Gastroesophageal sphincter (tissue), 4 donors: ENCODE measurements at regions not wholly inside any gene's neighbourhood (a gene's known extent, or its start where the extent isn't known, plus 50 kb on each side); places are given as distances from the start of the nearest gene placed in this dataset.

Experiments
- ATAC-seq: fragments of 150-250 bp; one replicate; pipeline ENCODE4 v1.9.1; 2016; ENCODE audit warnings: mild to moderate bottlenecking, moderate library complexity
- H3K27ac ChIP-seq, 4 donors: fragments of 200-600 bp; sonication (generic) in 3 of 4; 1 replicate in 3 of 4; 2 replicates in 1 of 4; pipeline ENCODE4 v1.5.1; 2016 to 2019
- H3K27me3 ChIP-seq: fragments of 200-600 bp; sonication (generic); one replicate; pipeline ENCODE4 v1.5.1; 2019
- H3K36me3 ChIP-seq, 2 donors: fragments of 200-600 bp; sonication (generic); one replicate each; pipeline ENCODE4 v1.5.1; 2019; ENCODE audit warnings: control low read depth in 1 of 2
- H3K4me1 ChIP-seq, 3 donors: fragments of 200-600 bp; sonication (generic); 1 replicate in 2 of 3; 2 replicates in 1 of 3; pipeline ENCODE4 v1.5.1; 2016 to 2019; ENCODE audit warnings: control low read depth in 2 of 3
- H3K4me3 ChIP-seq, 2 donors: fragments of 200-600 bp; sonication (generic); one replicate each; pipeline ENCODE4 v1.5.1; 2019; ENCODE audit warnings: mild to moderate bottlenecking in 1 of 2, moderate library complexity in 1 of 2
- H3K9me3 ChIP-seq, 3 donors: fragments of 200-600 bp; sonication (generic); one replicate each; pipeline ENCODE4 v1.5.1; 2017 to 2019; ENCODE audit warnings: control low read depth in 2 of 3
- EP300 ChIP-seq: sonication (generic); formaldehyde crosslinking; IDR thresholded peaks from one replicate; pipeline ENCODE4 v1.6.1; 2017; ENCODE audit warnings: antibody characterized with exemption, mild to moderate bottlenecking
- POLR2A ChIP-seq, 2 donors: fragments of 450-650 bp; IDR thresholded peaks; one replicate each; pipeline ENCODE4 v1.6.1; 2017; ENCODE audit warnings: antibody characterized with exemption in 2 of 2, mild to moderate bottlenecking in 2 of 2, moderate library complexity in 1 of 2
- POLR2AphosphoS5 ChIP-seq: sonication (generic); formaldehyde crosslinking; IDR thresholded peaks from one replicate; pipeline ENCODE4 v1.6.1; 2017; ENCODE audit warnings: antibody characterized with exemption
- WGBS, 2 donors: methylation state at CpG; one replicate each; pipeline ENCODE4 v1.1.5; 2018; ENCODE audit warnings: low coverage in 1 of 2; 5-methylcytosine and 5-hydroxymethylcytosine counted together
- TF ChIP-seq, protein P1 (sequence below), 4 experiments: fragments of 200-600 bp in 2 of 4; fragments of 450-650 bp in 2 of 4; sonication (generic) in 1 of 4; IDR thresholded peaks; one replicate each; pipeline ENCODE4 v1.5.1; 2017 to 2019; ENCODE audit warnings: antibody characterized with exemption in 4 of 4, mild to moderate bottlenecking in 2 of 4, moderate library complexity in 2 of 4

DNA sequence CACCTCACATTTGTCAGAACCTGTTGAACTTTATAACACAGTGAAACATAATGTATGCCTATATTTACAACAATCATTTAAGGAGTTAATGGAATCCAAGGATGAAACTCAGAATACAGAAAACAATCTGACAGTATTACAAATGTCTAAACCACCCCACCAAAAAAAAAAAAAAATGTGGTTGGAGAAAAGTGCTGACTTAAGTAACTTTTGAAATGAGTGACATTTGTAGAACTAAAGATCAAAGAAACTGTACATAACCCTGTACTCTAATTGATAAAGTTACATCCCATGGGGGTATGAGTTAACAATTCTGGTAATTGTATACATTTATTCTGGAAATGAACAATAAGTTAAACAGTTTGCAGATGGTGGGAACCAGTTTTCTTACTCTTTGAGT lies 372.1 kb upstream of the TMEFF2 start:
- Histone ChIP-seq H3K4me1 (no peaks in the 10 kb centered on the region), H3K27ac (no peak overlapping the region), H3K27me3 (no peaks in the 10 kb centered on the region), H3K9me3 (no peaks in the 10 kb centered on the region), H3K4me3 (no peak overlapping the region), H3K36me3 (no peaks in the 10 kb centered on the region)
- TF ChIP-seq POLR2A (IDR thresholded peaks at IDR 0.05) (no peak), EP300 (no peak), POLR2AphosphoS5 (no peak)
- TF ChIP-seq, protein P1, sequence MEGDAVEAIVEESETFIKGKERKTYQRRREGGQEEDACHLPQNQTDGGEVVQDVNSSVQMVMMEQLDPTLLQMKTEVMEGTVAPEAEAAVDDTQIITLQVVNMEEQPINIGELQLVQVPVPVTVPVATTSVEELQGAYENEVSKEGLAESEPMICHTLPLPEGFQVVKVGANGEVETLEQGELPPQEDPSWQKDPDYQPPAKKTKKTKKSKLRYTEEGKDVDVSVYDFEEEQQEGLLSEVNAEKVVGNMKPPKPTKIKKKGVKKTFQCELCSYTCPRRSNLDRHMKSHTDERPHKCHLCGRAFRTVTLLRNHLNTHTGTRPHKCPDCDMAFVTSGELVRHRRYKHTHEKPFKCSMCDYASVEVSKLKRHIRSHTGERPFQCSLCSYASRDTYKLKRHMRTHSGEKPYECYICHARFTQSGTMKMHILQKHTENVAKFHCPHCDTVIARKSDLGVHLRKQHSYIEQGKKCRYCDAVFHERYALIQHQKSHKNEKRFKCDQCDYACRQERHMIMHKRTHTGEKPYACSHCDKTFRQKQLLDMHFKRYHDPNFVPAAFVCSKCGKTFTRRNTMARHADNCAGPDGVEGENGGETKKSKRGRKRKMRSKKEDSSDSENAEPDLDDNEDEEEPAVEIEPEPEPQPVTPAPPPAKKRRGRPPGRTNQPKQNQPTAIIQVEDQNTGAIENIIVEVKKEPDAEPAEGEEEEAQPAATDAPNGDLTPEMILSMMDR (IDR thresholded peaks at IDR 0.05): no peak
- ATAC-seq: no peak

DNA sequence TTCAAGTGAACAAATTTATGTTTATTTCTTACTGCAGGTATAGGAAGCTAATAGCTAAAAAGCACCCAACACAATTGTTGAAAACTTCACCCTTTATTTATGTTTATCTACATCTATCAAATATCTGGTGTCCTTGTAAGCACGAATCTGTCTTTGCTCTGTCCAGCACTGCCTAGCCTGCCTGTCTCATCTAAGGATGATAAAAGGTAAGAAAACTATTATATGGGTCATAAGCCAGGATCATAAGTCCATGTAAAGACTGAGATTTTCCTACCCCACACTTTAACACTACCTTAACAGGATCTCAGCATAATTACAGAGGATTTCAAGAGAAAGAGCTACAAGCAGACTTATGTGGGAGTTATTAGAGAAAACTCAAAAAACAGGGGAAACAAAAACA lies 365.6 kb upstream of the TMEFF2 start:
- no peak for TF ChIP-seq POLR2A (IDR thresholded peaks at IDR 0.05)
- TF ChIP-seq EP300: no peak
- TF ChIP-seq, protein P1 (IDR thresholded peaks at IDR 0.05): no peak
- no peak for TF ChIP-seq POLR2AphosphoS5
- H3K36me3 ChIP-seq: no peaks in the 10 kb centered on the region
- no peak for ATAC-seq

DNA sequence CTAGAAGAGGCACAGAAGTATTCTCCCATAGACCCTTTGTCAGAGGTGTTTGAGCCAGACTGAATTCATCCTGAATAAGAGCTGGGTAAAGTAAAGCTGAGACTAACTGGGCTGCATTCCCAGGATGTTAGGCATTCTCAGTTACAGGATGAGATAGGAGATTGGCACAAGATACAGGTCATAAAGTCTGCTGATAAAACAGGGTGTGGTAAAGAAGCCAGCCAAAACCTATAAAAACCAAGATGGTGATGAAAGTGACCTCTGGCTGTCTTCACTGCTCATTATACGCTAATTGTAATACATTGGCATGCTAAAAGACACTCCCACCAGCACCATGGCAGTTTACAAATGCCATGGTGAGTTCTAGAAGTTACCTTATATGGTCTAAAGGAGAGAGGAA lies 364.9 kb upstream of the TMEFF2 start:
- H3K4me3 ChIP-seq: no peak overlapping the region
- H3K9me3 ChIP-seq: no peaks in the 10 kb centered on the region
- no peaks in the 10 kb centered on the region for H3K36me3 ChIP-seq
- WGBS, 2 donors: 0% methylated on average over 1 of the region's 1 CpG
- ATAC-seq: no peak
- H3K4me1 ChIP-seq: no peaks in the 10 kb centered on the region
- H3K27ac ChIP-seq: no peak overlapping the region
- no peaks in the 10 kb centered on the region for H3K27me3 ChIP-seq
- no peak for TF ChIP-seq POLR2A (IDR thresholded peaks at IDR 0.05)
- TF ChIP-seq, protein P1 (IDR thresholded peaks at IDR 0.05): no peak
- no peak for TF ChIP-seq POLR2AphosphoS5
- no peak for TF ChIP-seq EP300

More for the DNA sequence above, 365.6 kb upstream of the TMEFF2 start:
- 20 to 38% methylated on average over 1 of the region's 1 CpG for WGBS, 2 donors
- H3K9me3 ChIP-seq: no peaks in the 10 kb centered on the region
- no peak overlapping the region for H3K4me3 ChIP-seq
- no peaks in the 10 kb centered on the region for H3K4me1 ChIP-seq
- no peak overlapping the region for H3K27ac ChIP-seq
- no peaks in the 10 kb centered on the region for H3K27me3 ChIP-seq

DNA sequence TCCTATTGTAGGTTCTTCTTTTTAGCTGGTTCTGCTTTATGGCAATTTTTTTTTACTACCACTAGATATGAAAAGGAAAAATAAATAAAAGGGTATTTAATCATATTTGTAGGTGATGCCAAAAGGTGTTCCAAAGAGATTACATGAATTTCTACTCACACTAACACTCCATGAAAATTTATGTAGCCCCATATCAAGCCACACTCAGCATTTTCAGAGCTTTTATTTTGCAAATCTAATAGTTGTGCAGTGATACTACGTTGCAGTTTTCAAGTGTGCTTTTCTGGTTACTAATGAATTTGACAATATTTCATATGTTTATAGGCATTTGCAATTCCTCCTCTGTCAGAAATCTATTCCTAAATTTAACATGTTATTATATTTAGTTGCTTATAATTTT lies 363.9 kb upstream of the TMEFF2 start:
- Histone ChIP-seq H3K4me1 (no peaks in the 10 kb centered on the region), H3K27ac (no peak overlapping the region), H3K9me3 (no peaks in the 10 kb centered on the region), H3K27me3 (no peaks in the 10 kb centered on the region), H3K36me3 (no peaks in the 10 kb centered on the region), H3K4me3 (no peak overlapping the region)
- TF ChIP-seq EP300 (no peak), POLR2AphosphoS5 (no peak)
- TF ChIP-seq, protein P1 (IDR thresholded peaks at IDR 0.05): no peak
- 52 to 56% methylated on average over 1 of the region's 1 CpG for WGBS, 2 donors
- ATAC-seq: no peak

DNA sequence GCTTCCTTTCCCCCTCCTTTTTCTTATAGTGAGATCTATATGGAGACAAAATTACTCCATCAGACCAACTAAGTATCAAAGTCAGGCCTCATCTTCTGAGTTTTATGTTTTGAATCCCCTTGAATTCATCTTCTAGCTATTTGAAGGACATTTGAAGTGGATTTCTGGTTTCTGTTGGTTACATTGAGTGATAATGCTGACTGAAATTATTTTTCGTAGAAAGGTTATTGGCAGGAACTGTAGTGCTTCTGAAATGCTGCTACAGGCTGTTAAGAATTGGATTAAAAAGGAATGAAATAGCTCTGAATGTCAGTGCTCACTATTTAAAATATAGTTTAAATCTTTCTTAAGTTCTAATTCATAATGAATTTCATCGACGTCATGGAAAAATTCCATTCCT lies 361.0 kb upstream of the TMEFF2 start:
- no peaks in the 10 kb centered on the region for H3K9me3 ChIP-seq
- WGBS, 2 donors: 68 to 77% methylated on average over 3 of the region's 3 CpGs
- H3K27me3 ChIP-seq: no peaks in the 10 kb centered on the region
- H3K4me1 ChIP-seq: no peaks in the 10 kb centered on the region
- no peaks in the 10 kb centered on the region for H3K36me3 ChIP-seq
- ATAC-seq: no peak
- TF ChIP-seq, protein P1 (IDR thresholded peaks at IDR 0.05): no peak
- TF ChIP-seq EP300: no peak
- no peak for TF ChIP-seq POLR2AphosphoS5
- no peak for TF ChIP-seq POLR2A (IDR thresholded peaks at IDR 0.05)
- no peak overlapping the region for H3K27ac ChIP-seq
- H3K4me3 ChIP-seq: no peak overlapping the region
